HG03565 (cell line): ENCODE measurements at regions not wholly inside any gene's neighbourhood (a gene's known extent, or its start where the extent isn't known, plus 50 kb on each side); places are given as distances from the start of the nearest gene placed in this dataset.
A peak's percentile ranks its signal among the peaks of the same experiment; 100 is the strongest.

ENCODE experiments used
- ATAC-seq: cut with Tn5 transposase; IDR thresholded peaks from one replicate; pipeline ENCODE4 v1.9.1; 2021; ENCODE audit warnings: mild to moderate bottlenecking, moderate library complexity; ENCODE audit not compliant: unreplicated experiment

- no peak for ATAC-seq
Measured at GRCh38 chr6:105779110-105779509, 307.0 kb upstream of the PRDM1 start.

- no peak for ATAC-seq
Measured at GRCh38 chr6:105775095-105775494, 311.0 kb upstream of the PRDM1 start.

GRCh38 chr6:105774247-105774646, 311.9 kb upstream of the PRDM1 start:
- no peak for ATAC-seq

GRCh38 chr6:105771313-105771970, 314.7 kb upstream of the PRDM1 start:
- no peak for ATAC-seq

GRCh38 chr6:105769987-105770386, 316.1 kb upstream of the PRDM1 start:
- no peak for ATAC-seq

GRCh38 chr6:105769197-105769596, 316.9 kb upstream of the PRDM1 start:
- ATAC-seq = no peak

GRCh38 chr6:105767541-105767940, 318.6 kb upstream of the PRDM1 start:
- no peak for ATAC-seq

GRCh38 chr6:105765239-105765638, 320.9 kb upstream of the PRDM1 start:
- no peak for ATAC-seq

- ATAC-seq = no peak
Measured at GRCh38 chr6:105764315-105764714, 321.8 kb upstream of the PRDM1 start.

GRCh38 chr6:105763866-105764265, 322.3 kb upstream of the PRDM1 start:
- no peak for ATAC-seq

- no peak for ATAC-seq
Measured at GRCh38 chr6:105760746-105761145, 325.4 kb upstream of the PRDM1 start.

- ATAC-seq = no peak
Measured at GRCh38 chr6:105759946-105760345, 326.2 kb upstream of the PRDM1 start.

GRCh38 chr6:105759015-105759414, 327.1 kb upstream of the PRDM1 start:
- ATAC-seq = no peak

- peak; percentile 93 for ATAC-seq
Measured at GRCh38 chr6:105757512-105758200, 328.5 kb upstream of the PRDM1 start.

GRCh38 chr6:105755885-105756284, 330.3 kb upstream of the PRDM1 start:
- no peak for ATAC-seq

GRCh38 chr6:105753620-105754211, 332.4 kb upstream of the PRDM1 start:
- no peak for ATAC-seq

GRCh38 chr6:105753207-105753606, 332.9 kb upstream of the PRDM1 start:
- no peak for ATAC-seq

GRCh38 chr6:105750089-105750488, 336.0 kb upstream of the PRDM1 start:
- ATAC-seq = no peak

- no peak for ATAC-seq
Measured at GRCh38 chr6:105748737-105749161, 337.4 kb upstream of the PRDM1 start.

- ATAC-seq = no peak
Measured at GRCh38 chr6:105747823-105748405, 338.2 kb upstream of the PRDM1 start.

GRCh38 chr6:105746509-105746908, 339.6 kb upstream of the PRDM1 start:
- peak; percentile 36 for ATAC-seq

- ATAC-seq = no peak
Measured at GRCh38 chr6:105746130-105746505, 340.0 kb upstream of the PRDM1 start.
